H1 (cell line): ENCODE measurements at regions not wholly inside any gene's neighbourhood (a gene's known extent, or its start where the extent isn't known, plus 50 kb on each side); places are given as distances from the start of the nearest gene placed in this dataset.

ENCODE experiments used
- HDAC2 ChIP-seq, 2 experiments: fragments of 300-600 bp in 1 of 2; sonication (generic) in 1 of 2; IDR thresholded peaks; 2 replicates each; pipeline ENCODE4 v1.6.1; 2011 to 2012; ENCODE audit warnings: low read depth in 2 of 2, low read length in 2 of 2, mild to moderate bottlenecking in 2 of 2, moderate library complexity in 2 of 2, borderline replicate concordance in 1 of 2, inconsistent platforms in 1 of 2
- NRF1 ChIP-seq: IDR thresholded peaks from 2 replicates; pipeline ENCODE4 v1.6.1; 2011; ENCODE audit warnings: mild to moderate bottlenecking, low read depth, low read length, improper control_type of control experiment

DNA sequence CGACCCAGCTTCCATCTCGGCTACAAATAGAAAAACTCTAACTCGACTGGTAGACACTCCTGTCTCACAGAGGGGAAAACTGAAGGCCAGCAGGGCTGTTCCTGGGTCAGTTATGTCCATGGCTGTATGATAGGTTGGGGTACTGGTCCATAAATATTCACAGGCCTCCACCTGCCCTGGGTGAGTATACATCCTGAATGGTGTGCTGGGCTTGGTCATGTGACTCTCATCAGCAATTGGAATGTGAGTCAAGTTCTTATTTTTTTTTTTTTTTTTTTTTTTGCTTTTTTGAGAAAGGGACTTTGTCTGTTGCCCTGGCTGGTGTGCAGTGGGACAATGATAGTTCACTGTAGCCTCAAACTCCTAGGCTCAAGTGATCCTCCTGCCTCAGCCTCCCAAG, 58.3 kb upstream of the NEK6 start (continued):
- TF ChIP-seq HDAC2 (IDR thresholded peaks at IDR 0.05; ENCODE audit: borderline replicate concordance in 1 of 2, low read depth in 2 of 2, low read length in 2 of 2) (no peak), NRF1 (no peak)
